Left colon (tissue), 2 donors: ENCODE measurements at regions not wholly inside any gene's neighbourhood (a gene's known extent, or its start where the extent isn't known, plus 50 kb on each side); places are given as distances from the start of the nearest gene placed in this dataset.
A peak's percentile ranks its signal among the peaks of the same experiment; 100 is the strongest.

Source experiments
- ATAC-seq: fragments of 200-7000 bp; cut with Tn5 transposase; one replicate; pipeline ENCODE4 v1.9.1; 2020; ENCODE audit warnings: mild to moderate bottlenecking, moderate library complexity
- DNase-seq, 2 donors: peaks; one replicate each; pipeline ENCODE4 v3.0.0-alpha.2; 2020
- intact Hi-C, 2 donors: fragments of 100-400 bp; cut with DNase I in 1 of 2; cut with micrococcal nuclease in 1 of 2; formaldehyde crosslinking; loops; one replicate each; pipeline versions ENCODE4 v1.11.2 to v1.14.0; 2022; cut with DNase I, micrococcal nuclease
- donor health status: DM: no; HTN: no; CAD: no.
- donor health status: DM: yes; HTN: yes; CAD: no.

- intact Hi-C loops = no loop called here
- ATAC-seq (no peak), DNase-seq (no peak)
These were observed 172.3 kb upstream of the CHRNA7 start for GRCh38 chr15:31858026-31858425.

GRCh38 chr15:31866248-31866647 lies 164.1 kb upstream of the CHRNA7 start:
- ATAC-seq = no peak
- intact Hi-C loops = no loop called here
- no peak for DNase-seq

GRCh38 chr15:31867536-31868442 lies 162.5 kb upstream of the CHRNA7 start:
- DNase-seq (peak in 1 of 2 donors; percentile 55), ATAC-seq (peak; percentile 25)
- intact Hi-C loops = no loop called here

GRCh38 chr15:31869686-31870307 lies 160.5 kb upstream of the CHRNA7 start:
- intact Hi-C loops = no loop called here
- peak; percentile 13 for ATAC-seq
- peak in 1 of 2 donors; percentile 41 for DNase-seq

GRCh38 chr15:31870328-31871165 lies 159.8 kb upstream of the CHRNA7 start, which contains the start of gene OTUD7A:
OTUD7A (minus strand) TSS chr15:31870673.
- DNase-seq (peak; percentile 54 to 87), ATAC-seq (peak; percentile 93)
- intact Hi-C loops = no loop called here

GRCh38 chr15:31871166-31871886 lies 159.0 kb upstream of the CHRNA7 start:
- ATAC-seq (peak; percentile 42), DNase-seq (peak in 1 of 2 donors; percentile 18)
- intact Hi-C loops = no loop called here

GRCh38 chr15:31871887-31872281 lies 158.4 kb upstream of the CHRNA7 start:
- intact Hi-C loops = no loop called here
- ATAC-seq (no peak), DNase-seq (no peak)

- intact Hi-C loops = no loop called here
- ATAC-seq = no peak
- DNase-seq = no peak
These were observed 143.1 kb upstream of the CHRNA7 start for GRCh38 chr15:31887246-31887645.

GRCh38 chr15:31892513-31892912 lies 137.8 kb upstream of the CHRNA7 start:
- DNase-seq = no peak
- ATAC-seq = no peak
- intact Hi-C loops = no loop called here

- intact Hi-C loops = no loop called here
These were observed 136.5 kb upstream of the CHRNA7 start for GRCh38 chr15:31893780-31894179.

GRCh38 chr15:31897746-31898145 lies 132.6 kb upstream of the CHRNA7 start:
- intact Hi-C loops = no loop called here
- DNase-seq (no peak), ATAC-seq (no peak)

More at GRCh38 chr15:31893780-31894179, 136.5 kb upstream of the CHRNA7 start:
- no peak for DNase-seq
- no peak for ATAC-seq

GRCh38 chr15:31901501-31901900 lies 128.8 kb upstream of the CHRNA7 start:
- DNase-seq (no peak), ATAC-seq (no peak)
- intact Hi-C loops = no loop called here

- intact Hi-C loops = no loop called here
- ATAC-seq (peak; percentile 99), DNase-seq (peak; percentile 74 to 80)
These were observed 125.3 kb upstream of the CHRNA7 start for GRCh38 chr15:31905054-31905453.

GRCh38 chr15:31925541-31925940 lies 104.8 kb upstream of the CHRNA7 start:
- ATAC-seq = peak; percentile 87
- peak; percentile 45 to 49 for DNase-seq
- intact Hi-C loops = no loop called here

GRCh38 chr15:31930967-31931366 lies 99.3 kb upstream of the CHRNA7 start:
- no peak for ATAC-seq
- intact Hi-C loops = no loop called here

GRCh38 chr15:31932576-31932975 lies 97.7 kb upstream of the CHRNA7 start:
- DNase-seq (no peak), ATAC-seq (no peak)
- intact Hi-C loops = no loop called here

More at GRCh38 chr15:31930967-31931366, 99.3 kb upstream of the CHRNA7 start:
- DNase-seq = no peak

- DNase-seq (no peak), ATAC-seq (no peak)
- intact Hi-C loops = no loop called here
These were observed 95.5 kb upstream of the CHRNA7 start for GRCh38 chr15:31934821-31935220.

GRCh38 chr15:31953478-31953877 lies 76.8 kb upstream of the CHRNA7 start:
- intact Hi-C loops = no loop called here
- ATAC-seq = no peak
- DNase-seq = no peak
